Progenitor cell of endocrine pancreas (in vitro differentiated cells): ENCODE measurements at regions not wholly inside any gene's neighbourhood (a gene's known extent, or its start where the extent isn't known, plus 50 kb on each side); places are given as distances from the start of the nearest gene placed in this dataset.
A peak's percentile ranks its signal among the peaks of the same experiment; 100 is the strongest.
"Not testable (repeated sequence)": the region's sequence is repeated elsewhere in the genome, so short reads cannot be mapped to it uniquely, and the experiment has no call there.

Experiments
- DNase-seq: peaks from one replicate; pipeline ENCODE4 v3.0.0; 2021; ENCODE audit warnings: low spot score; ENCODE audit not compliant: unreplicated experiment
- H3K27ac Mint-ChIP-seq: 2 replicates; pipeline ENCODE4 v1.8.0; 2021; ENCODE audit warnings: mild to moderate bottlenecking, moderate library complexity, mixed read lengths
- H3K27me3 Mint-ChIP-seq: 2 replicates; pipeline ENCODE4 v1.8.0; 2021; ENCODE audit warnings: mixed read lengths
- H3K36me3 Mint-ChIP-seq: 2 replicates; pipeline ENCODE4 v1.8.0; 2022; ENCODE audit warnings: mixed read lengths; ENCODE audit not compliant: insufficient read depth
- H3K4me1 Mint-ChIP-seq: 2 replicates; pipeline ENCODE4 v1.8.0; 2021; ENCODE audit warnings: low read depth, mixed read lengths
- H3K4me3 Mint-ChIP-seq: 2 replicates; pipeline ENCODE4 v1.8.0; 2021; ENCODE audit warnings: low read depth, mild to moderate bottlenecking, moderate library complexity, mixed read lengths
- H3K9me3 Mint-ChIP-seq: 2 replicates; pipeline ENCODE4 v1.8.0; 2021; ENCODE audit warnings: low read depth, mixed read lengths
- TF ChIP-seq, protein P1 (sequence below): fragments of 200-600 bp; sonication (generic); IDR thresholded peaks from one replicate; pipeline ENCODE4 v1.5.0; 2021; ENCODE audit warnings: antibody characterized with exemption, mild to moderate bottlenecking; ENCODE audit not compliant: unreplicated experiment

DNA sequence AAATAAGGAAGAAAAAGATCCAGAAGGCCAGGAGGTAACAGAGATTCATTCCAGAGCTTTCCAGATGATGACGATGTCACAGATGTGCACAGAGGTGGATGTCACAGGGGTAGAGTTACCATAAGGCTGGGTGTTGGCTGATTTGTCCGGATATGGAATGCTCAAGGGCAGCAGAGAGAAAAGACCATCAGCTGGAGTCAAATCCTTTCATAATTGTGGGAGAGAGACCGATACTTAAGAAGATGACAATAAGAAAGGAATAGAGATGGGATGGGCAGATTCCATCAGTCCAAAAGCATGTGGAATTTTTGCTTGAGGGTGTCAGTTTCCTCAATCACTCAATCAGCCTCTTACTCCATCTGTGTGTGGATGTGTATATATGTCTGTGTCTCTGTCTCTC, 150.4 kb downstream of the CENPC start:
- no peak for DNase-seq
- no peaks in the 10 kb centered on the region for H3K36me3 Mint-ChIP-seq
- no peaks in the 10 kb centered on the region for H3K4me1 Mint-ChIP-seq
- TF ChIP-seq, protein P1, sequence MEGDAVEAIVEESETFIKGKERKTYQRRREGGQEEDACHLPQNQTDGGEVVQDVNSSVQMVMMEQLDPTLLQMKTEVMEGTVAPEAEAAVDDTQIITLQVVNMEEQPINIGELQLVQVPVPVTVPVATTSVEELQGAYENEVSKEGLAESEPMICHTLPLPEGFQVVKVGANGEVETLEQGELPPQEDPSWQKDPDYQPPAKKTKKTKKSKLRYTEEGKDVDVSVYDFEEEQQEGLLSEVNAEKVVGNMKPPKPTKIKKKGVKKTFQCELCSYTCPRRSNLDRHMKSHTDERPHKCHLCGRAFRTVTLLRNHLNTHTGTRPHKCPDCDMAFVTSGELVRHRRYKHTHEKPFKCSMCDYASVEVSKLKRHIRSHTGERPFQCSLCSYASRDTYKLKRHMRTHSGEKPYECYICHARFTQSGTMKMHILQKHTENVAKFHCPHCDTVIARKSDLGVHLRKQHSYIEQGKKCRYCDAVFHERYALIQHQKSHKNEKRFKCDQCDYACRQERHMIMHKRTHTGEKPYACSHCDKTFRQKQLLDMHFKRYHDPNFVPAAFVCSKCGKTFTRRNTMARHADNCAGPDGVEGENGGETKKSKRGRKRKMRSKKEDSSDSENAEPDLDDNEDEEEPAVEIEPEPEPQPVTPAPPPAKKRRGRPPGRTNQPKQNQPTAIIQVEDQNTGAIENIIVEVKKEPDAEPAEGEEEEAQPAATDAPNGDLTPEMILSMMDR = no peak
- H3K9me3 Mint-ChIP-seq = peaks cover 2% of the 10 kb centered on the region
- H3K27ac Mint-ChIP-seq = no peak overlapping the region
- no peaks in the 10 kb centered on the region for H3K27me3 Mint-ChIP-seq
- H3K4me3 Mint-ChIP-seq = no peak overlapping the region

DNA sequence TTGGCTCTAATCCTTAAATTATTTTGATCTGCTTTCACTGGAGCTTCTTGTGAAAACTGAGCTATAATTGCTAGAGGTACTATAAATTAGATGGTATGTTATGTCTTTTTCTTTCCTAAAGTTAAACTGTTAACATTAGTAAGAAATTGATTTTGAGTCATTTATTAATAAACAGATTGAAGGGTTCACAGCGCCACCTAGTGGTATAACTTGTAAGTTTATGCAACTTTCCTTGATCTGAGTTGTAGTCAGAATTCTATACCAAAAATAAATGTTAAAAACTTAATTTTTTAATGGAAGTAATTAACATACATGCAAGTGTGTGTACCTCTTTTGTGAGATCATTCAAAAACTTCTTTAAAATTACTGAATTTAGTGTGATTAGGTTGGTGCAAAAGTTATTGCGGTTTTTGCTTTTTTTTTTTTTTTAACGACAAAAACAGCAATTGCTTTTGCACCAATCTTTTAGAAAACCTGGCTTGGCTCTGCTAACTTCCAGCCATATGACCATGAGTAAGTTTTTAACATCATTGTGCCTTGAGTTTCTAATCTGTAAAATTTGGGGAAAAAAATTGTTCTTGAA, 151.5 kb downstream of the CENPC start:
- Mint-ChIP-seq H3K27me3 (no peaks in the 10 kb centered on the region), H3K4me1 (no peaks in the 10 kb centered on the region), H3K9me3 (peaks cover 2% of the 10 kb centered on the region), H3K4me3 (no peak overlapping the region), H3K36me3 (no peaks in the 10 kb centered on the region), H3K27ac (no peak overlapping the region)
- DNase-seq = no peak
- TF ChIP-seq, protein P1 = peak; percentile 94

DNA sequence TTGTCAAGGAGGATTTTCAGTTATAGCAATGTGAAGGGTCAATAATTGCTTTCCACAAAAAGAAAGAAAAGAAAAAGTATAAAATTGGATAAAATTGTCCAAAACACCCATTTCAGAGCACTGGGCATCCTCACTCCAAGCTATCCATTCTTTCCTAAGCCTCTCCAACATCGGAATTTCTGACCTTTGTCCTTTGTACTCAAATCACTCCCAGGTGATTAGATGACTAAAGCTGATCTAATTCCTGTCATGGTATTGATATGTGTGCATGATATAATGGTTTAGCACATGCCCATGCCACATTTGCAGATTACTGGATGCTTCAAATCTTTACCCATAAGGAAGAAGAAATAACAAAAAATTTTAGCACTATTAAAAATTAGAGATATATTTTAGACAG, 152.3 kb downstream of the CENPC start:
- TF ChIP-seq, protein P1 = no peak
- H3K4me1 Mint-ChIP-seq = no peaks in the 10 kb centered on the region

DNA sequence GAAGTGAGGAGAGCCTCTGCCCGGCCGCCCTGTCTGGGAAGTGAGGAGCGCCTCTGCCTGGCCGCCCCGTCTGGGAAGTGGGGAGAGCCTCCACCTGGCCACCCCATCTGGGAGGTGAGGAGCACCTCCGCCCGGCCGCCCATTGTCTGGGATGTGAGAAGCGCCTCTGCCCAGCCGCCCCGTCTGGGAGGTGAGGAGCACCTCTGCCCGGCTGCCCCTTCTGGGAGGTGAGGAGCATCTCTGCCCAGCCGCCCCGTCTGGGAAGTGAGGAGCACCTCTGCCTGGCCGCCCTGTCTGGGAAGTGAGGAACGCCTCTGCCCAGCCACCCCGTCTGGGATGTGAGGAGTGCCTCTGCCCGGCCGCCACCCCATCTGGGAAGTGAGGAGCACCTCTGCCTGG, 163.9 kb downstream of the CENPC start:
- not testable (repeated sequence) for H3K36me3 Mint-ChIP-seq, H3K4me1 Mint-ChIP-seq

More for the DNA sequence above, 152.3 kb downstream of the CENPC start:
- Mint-ChIP-seq H3K36me3 (no peaks in the 10 kb centered on the region), H3K9me3 (peaks cover under 1% of the 10 kb centered on the region), H3K4me3 (no peak overlapping the region), H3K27me3 (no peaks in the 10 kb centered on the region), H3K27ac (no peak overlapping the region)
- DNase-seq = no peak

DNA sequence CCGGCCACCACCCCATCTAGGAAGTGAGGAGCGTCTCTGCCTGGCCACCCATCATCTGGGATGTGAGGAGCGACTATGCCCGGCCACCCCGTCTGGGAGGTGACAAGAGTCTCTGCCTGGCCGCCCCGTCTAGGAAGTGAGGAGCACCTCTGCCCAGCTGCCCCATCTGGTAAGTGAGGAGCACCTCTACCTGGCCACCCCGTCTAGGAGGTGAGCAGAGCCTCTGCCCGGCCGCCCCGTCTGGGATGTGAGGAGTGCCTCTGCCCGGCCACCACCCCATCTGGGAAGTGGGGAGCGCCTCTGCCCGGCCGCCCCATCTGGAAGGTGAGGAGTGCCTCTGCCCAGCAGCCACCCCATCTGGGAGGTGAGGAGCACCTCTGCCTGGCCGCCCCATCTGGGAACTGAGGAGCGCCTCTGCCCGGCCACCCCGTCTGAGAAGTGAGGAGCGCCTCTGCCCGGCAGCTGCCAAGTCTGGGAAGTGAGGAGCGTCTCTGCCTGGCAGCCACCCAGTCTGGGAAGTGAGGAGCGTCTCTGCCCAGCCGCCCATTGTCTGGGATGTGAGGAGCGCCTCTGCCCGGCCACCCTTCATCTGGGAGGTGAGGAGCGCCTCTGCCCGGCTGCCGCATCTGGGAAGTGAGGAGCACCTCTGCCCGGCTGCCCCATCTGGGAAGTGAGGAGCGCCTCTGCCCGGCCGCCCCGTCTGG, 164.4 kb downstream of the CENPC start:
- H3K27ac Mint-ChIP-seq, H3K4me3 Mint-ChIP-seq, H3K36me3 Mint-ChIP-seq, DNase-seq, H3K4me1 Mint-ChIP-seq, H3K27me3 Mint-ChIP-seq: not testable (repeated sequence)
- peaks cover 22% of the 10 kb centered on the region for H3K9me3 Mint-ChIP-seq

More for the DNA sequence above, 163.9 kb downstream of the CENPC start:
- H3K27me3 Mint-ChIP-seq, DNase-seq, H3K27ac Mint-ChIP-seq, H3K4me3 Mint-ChIP-seq: not testable (repeated sequence)
- peaks cover 22% of the 10 kb centered on the region for H3K9me3 Mint-ChIP-seq

DNA sequence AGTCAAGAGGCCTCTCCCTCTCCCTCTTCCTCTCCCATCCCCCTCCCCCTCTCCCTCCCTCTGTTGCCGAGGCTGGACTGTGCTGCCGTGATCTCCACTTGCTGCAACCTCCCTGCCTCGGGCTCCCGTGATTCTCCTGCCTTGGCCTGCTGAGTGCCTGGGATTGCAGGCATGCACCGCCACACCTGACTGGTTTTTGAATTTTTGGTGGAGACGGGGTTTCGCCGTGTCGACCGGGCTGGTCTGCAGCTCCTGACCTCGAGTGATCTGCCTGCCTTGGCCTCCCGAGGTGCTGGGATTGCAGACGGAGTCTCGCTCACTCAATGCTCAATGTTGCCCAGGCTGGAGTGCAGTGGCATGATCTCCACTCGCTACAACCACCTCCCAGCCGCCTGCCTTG, 165.1 kb downstream of the CENPC start:
- DNase-seq = no peak
- H3K9me3 Mint-ChIP-seq = peaks cover 22% of the 10 kb centered on the region
- H3K27me3 Mint-ChIP-seq = no peaks in the 10 kb centered on the region
- no peak overlapping the region for H3K27ac Mint-ChIP-seq
- no peaks in the 10 kb centered on the region for H3K4me1 Mint-ChIP-seq
- TF ChIP-seq, protein P1 = no peak
- H3K36me3 Mint-ChIP-seq = no peaks in the 10 kb centered on the region
- no peak overlapping the region for H3K4me3 Mint-ChIP-seq
